ENCODE measurements at regions not wholly inside any gene's neighbourhood (a gene's known extent, or its start where the extent isn't known, plus 50 kb on each side); places are given as distances from the start of the nearest gene placed in this dataset.
"Not testable (repeated sequence)": the region's sequence is repeated elsewhere in the genome, so short reads cannot be mapped to it uniquely, and the experiment has no call there.

- no peak overlapping the region for H3K9ac ChIP-seq (ENCODE audit: low read length)
- Mint-ChIP-seq H3K9me3 (ENCODE audit: insufficient read depth) (peaks cover 6% of the 10 kb centered on the region), H3K27ac (no peak overlapping the region), H3K4me1 (no peaks in the 10 kb centered on the region), H3K4me3 (no peak overlapping the region), H3K27me3 (no peaks in the 10 kb centered on the region)
- H3K4me1 ChIP-seq (ENCODE audit: control insufficient read depth in 2 of 2, insufficient read depth in 2 of 2, low read length in 2 of 2) = no peaks in the 10 kb centered on the region
- WGBS (ENCODE audit: insufficient coverage) = 96% methylated on average over 20 of the region's 22 CpGs
- ATAC-seq (ENCODE audit: low read depth) = no peak
- intact Hi-C loops (cut with micrococcal nuclease) = no loop called here
- no peaks in the 10 kb centered on the region for H3K36me3 ChIP-seq (replicated peaks in 1 of 2; ENCODE audit: control extremely low read depth in 1 of 2, control insufficient read depth in 1 of 2, extremely low read depth in 1 of 2, insufficient read depth in 2 of 2, low read length in 1 of 2)
- H3K9me3 ChIP-seq (ENCODE audit: control extremely low read depth in 1 of 3, control insufficient read depth in 2 of 3, insufficient read depth in 1 of 3, low read length in 2 of 3) = peaks cover 0 to 13% (median 2%) of the 10 kb centered on the region in 3 donors
- no peak overlapping the region for H2AFZ ChIP-seq (ENCODE audit: insufficient read depth, low read depth, low read length, poor library complexity, severe bottlenecking)
- H3K4me3 ChIP-seq (ENCODE audit: control extremely low read depth in 1 of 5, extremely low read depth in 1 of 5, insufficient read depth in 1 of 5, low read depth in 2 of 5, low read length in 4 of 5) = no peak overlapping the region
- DNase-seq = no peak
- H3K4me2 ChIP-seq (replicated peaks; ENCODE audit: low read depth, low read length, poor library complexity, severe bottlenecking) = no peak overlapping the region
- no peaks in the 10 kb centered on the region for H3K27me3 ChIP-seq (replicated peaks in 1 of 4; ENCODE audit: control extremely low read depth in 1 of 4, control insufficient read depth in 3 of 4, insufficient read depth in 4 of 4, low read length in 3 of 4)
- no peaks in the 10 kb centered on the region for H4K20me1 ChIP-seq (ENCODE audit: control insufficient read depth, insufficient read depth, low read length, poor library complexity, severe bottlenecking)
- ChIA-PET CTCF (no interaction called here), POLR2A (no interaction called here)
- no peak overlapping the region for H3K27ac ChIP-seq (ENCODE audit: low read length in 2 of 2)
- TF ChIP-seq CTCF (IDR thresholded peaks at IDR 0.05) = no peak
- TF ChIP-seq EZH2 (IDR thresholded peaks at IDR 0.05; ENCODE audit: borderline replicate concordance, insufficient read depth, low read depth, low read length, poor library complexity, severe bottlenecking) = no peak
- H3K79me2 ChIP-seq (ENCODE audit: control insufficient read depth, insufficient read depth, low read length) = no peaks in the 10 kb centered on the region
These were observed 286.6 kb upstream of the MAGI2 start for GRCh38 chr7:79740076-79740475.

GRCh38 chr7:79739036-79739709, 285.7 kb upstream of the MAGI2 start:
- intact Hi-C loops (cut with micrococcal nuclease); H3K79me2 ChIP-seq (ENCODE audit: control insufficient read depth, insufficient read depth, low read length); CTCF ChIA-PET; H3K36me3 ChIP-seq (replicated peaks in 1 of 2; ENCODE audit: control extremely low read depth in 1 of 2, control insufficient read depth in 1 of 2, extremely low read depth in 1 of 2, insufficient read depth in 2 of 2, low read length in 1 of 2); POLR2A ChIA-PET; H2AFZ ChIP-seq (ENCODE audit: insufficient read depth, low read depth, low read length, poor library complexity, severe bottlenecking); H3K4me1 ChIP-seq (ENCODE audit: control insufficient read depth in 2 of 2, insufficient read depth in 2 of 2, low read length in 2 of 2); H3K27me3 ChIP-seq (replicated peaks in 1 of 4; ENCODE audit: control extremely low read depth in 1 of 4, control insufficient read depth in 3 of 4, insufficient read depth in 4 of 4, low read length in 3 of 4); H3K4me2 ChIP-seq (replicated peaks; ENCODE audit: low read depth, low read length, poor library complexity, severe bottlenecking); H3K27ac ChIP-seq (ENCODE audit: low read length in 2 of 2); H3K4me1 Mint-ChIP-seq; H4K20me1 ChIP-seq (ENCODE audit: control insufficient read depth, insufficient read depth, low read length, poor library complexity, severe bottlenecking); H3K9me3 Mint-ChIP-seq (ENCODE audit: insufficient read depth); H3K27me3 Mint-ChIP-seq; H3K27ac Mint-ChIP-seq; ATAC-seq (ENCODE audit: low read depth); DNase-seq; H3K4me3 Mint-ChIP-seq; H3K9ac ChIP-seq (ENCODE audit: low read length); H3K4me3 ChIP-seq (ENCODE audit: control extremely low read depth in 1 of 5, extremely low read depth in 1 of 5, insufficient read depth in 1 of 5, low read depth in 2 of 5, low read length in 4 of 5): not testable (repeated sequence)
- H3K9me3 ChIP-seq (ENCODE audit: control extremely low read depth in 1 of 3, control insufficient read depth in 2 of 3, insufficient read depth in 1 of 3, low read length in 2 of 3) = peaks cover 0 to 13% (median 2%) of the 10 kb centered on the region in 3 donors
- 97% methylated on average over 44 of the region's 44 CpGs for WGBS (ENCODE audit: insufficient coverage)

Data from B cell (primary cell).